Stimulated activated CD4-positive, alpha-beta T cell treated with anti-CD3 and anti-CD28 coated beads, Interleukin-12 subunit alpha, Interleukin-12 subunit beta, amount 100 ng/mL, for 4 hours (primary cell): ENCODE measurements at regions not wholly inside any gene's neighbourhood (a gene's known extent, or its start where the extent isn't known, plus 50 kb on each side); places are given as distances from the start of the nearest gene placed in this dataset.

Source experiments
- DNase-seq: peaks from one replicate; pipeline ENCODE4 v3.0.0-alpha.2; 2020

- peak; percentile 3 for DNase-seq
These were observed 164.8 kb downstream of the HAPSTR1 start for GRCh38 chr16:9256196-9256595.

- DNase-seq, result no peak
These were observed 166.4 kb downstream of the HAPSTR1 start for GRCh38 chr16:9257843-9258242.

GRCh38 chr16:9258423-9259051 lies 167.1 kb downstream of the HAPSTR1 start:
- DNase-seq, result no peak

- no peak for DNase-seq
These were observed 168.6 kb downstream of the HAPSTR1 start for GRCh38 chr16:9259914-9260608.

- no peak for DNase-seq
These were observed 169.2 kb downstream of the HAPSTR1 start for GRCh38 chr16:9260666-9261065.

- DNase-seq, result no peak
These were observed 169.9 kb downstream of the HAPSTR1 start for GRCh38 chr16:9261376-9261775.

- no peak for DNase-seq
These were observed 171.7 kb downstream of the HAPSTR1 start for GRCh38 chr16:9262941-9263715.

- DNase-seq, result no peak
These were observed 172.6 kb downstream of the HAPSTR1 start for GRCh38 chr16:9264067-9264466.

GRCh38 chr16:9268446-9268845 lies 177.0 kb downstream of the HAPSTR1 start:
- no peak for DNase-seq

GRCh38 chr16:9270424-9270823 lies 179.0 kb downstream of the HAPSTR1 start:
- DNase-seq, result no peak

GRCh38 chr16:9270941-9271340 lies 179.5 kb downstream of the HAPSTR1 start:
- no peak for DNase-seq

GRCh38 chr16:9271841-9272240 lies 180.4 kb downstream of the HAPSTR1 start:
- no peak for DNase-seq

- no peak for DNase-seq
These were observed 183.9 kb downstream of the HAPSTR1 start for GRCh38 chr16:9275377-9275776.

- DNase-seq, result no peak
These were observed 184.4 kb downstream of the HAPSTR1 start for GRCh38 chr16:9275816-9276354.

GRCh38 chr16:9279291-9280068 lies 188.0 kb downstream of the HAPSTR1 start:
- DNase-seq, result no peak

GRCh38 chr16:9280069-9280466 lies 188.6 kb downstream of the HAPSTR1 start:
- no peak for DNase-seq

- DNase-seq, result no peak
These were observed 195.5 kb downstream of the HAPSTR1 start for GRCh38 chr16:9286930-9287329.

GRCh38 chr16:9296271-9296590 lies 204.8 kb downstream of the HAPSTR1 start:
- no peak for DNase-seq

- no peak for DNase-seq
These were observed 206.1 kb downstream of the HAPSTR1 start for GRCh38 chr16:9297437-9298113.

- no peak for DNase-seq
These were observed 208.8 kb downstream of the HAPSTR1 start for GRCh38 chr16:9300252-9300651.

GRCh38 chr16:9302072-9302471 lies 210.6 kb downstream of the HAPSTR1 start:
- DNase-seq, result no peak

GRCh38 chr16:9306753-9307152 lies 215.3 kb downstream of the HAPSTR1 start:
- no peak for DNase-seq
